SH-SY5Y (cell line): ENCODE measurements at regions not wholly inside any gene's neighbourhood (a gene's known extent, or its start where the extent isn't known, plus 50 kb on each side); places are given as distances from the start of the nearest gene placed in this dataset.

ENCODE experiments used
- GATA2 ChIP-seq: IDR thresholded peaks from 2 replicates; pipeline ENCODE4 v1.6.1; 2011; ENCODE audit warnings: mild to moderate bottlenecking, low read depth, low read length
- GATA3 ChIP-seq: IDR thresholded peaks from 2 replicates; pipeline ENCODE4 v1.6.1; 2011; ENCODE audit warnings: low read depth, mild to moderate bottlenecking, low read length, moderate library complexity

GRCh38 chr1:5574641-5575040 lies 417.6 kb downstream of the NPHP4 start:
- TF ChIP-seq GATA2 (no peak), GATA3 (no peak)
